WTC11 (cell line): ENCODE measurements at regions not wholly inside any gene's neighbourhood (a gene's known extent, or its start where the extent isn't known, plus 50 kb on each side); places are given as distances from the start of the nearest gene placed in this dataset.

ENCODE experiments used
- NR1H2 ChIP-seq: sonication (generic); formaldehyde crosslinking; IDR thresholded peaks from 2 replicates; pipeline ENCODE4 v1.9.0; 2021; ENCODE audit warnings: mild to moderate bottlenecking, moderate library complexity, missing genetic modification reagents
- TF ChIP-seq, protein P1 (sequence below): fragments of 200-600 bp; IDR thresholded peaks from 2 replicates; pipeline ENCODE4 v1.8.0; 2022; ENCODE audit warnings: antibody characterized with exemption

DNA sequence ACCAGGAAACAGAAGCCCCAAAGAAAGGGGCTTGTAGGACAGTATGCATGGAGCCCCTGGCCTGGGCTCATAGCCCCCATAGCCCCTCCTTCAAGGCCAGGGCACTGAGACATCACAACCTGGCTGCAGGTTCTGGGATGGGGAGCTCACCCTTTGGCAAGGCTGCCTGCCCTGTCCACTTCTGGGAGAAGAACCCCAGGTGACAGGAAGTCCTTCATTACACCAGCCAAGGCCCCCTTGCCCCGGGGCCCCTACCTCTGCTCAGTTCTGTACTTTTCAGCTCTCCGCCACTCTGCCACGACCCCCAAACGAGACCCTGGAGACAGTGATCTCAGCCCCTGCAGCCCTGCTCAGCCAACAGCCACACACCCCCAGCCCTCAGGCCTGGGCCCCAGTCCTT, 223.2 kb upstream of the RTL1 start:
- TF ChIP-seq, protein P1, sequence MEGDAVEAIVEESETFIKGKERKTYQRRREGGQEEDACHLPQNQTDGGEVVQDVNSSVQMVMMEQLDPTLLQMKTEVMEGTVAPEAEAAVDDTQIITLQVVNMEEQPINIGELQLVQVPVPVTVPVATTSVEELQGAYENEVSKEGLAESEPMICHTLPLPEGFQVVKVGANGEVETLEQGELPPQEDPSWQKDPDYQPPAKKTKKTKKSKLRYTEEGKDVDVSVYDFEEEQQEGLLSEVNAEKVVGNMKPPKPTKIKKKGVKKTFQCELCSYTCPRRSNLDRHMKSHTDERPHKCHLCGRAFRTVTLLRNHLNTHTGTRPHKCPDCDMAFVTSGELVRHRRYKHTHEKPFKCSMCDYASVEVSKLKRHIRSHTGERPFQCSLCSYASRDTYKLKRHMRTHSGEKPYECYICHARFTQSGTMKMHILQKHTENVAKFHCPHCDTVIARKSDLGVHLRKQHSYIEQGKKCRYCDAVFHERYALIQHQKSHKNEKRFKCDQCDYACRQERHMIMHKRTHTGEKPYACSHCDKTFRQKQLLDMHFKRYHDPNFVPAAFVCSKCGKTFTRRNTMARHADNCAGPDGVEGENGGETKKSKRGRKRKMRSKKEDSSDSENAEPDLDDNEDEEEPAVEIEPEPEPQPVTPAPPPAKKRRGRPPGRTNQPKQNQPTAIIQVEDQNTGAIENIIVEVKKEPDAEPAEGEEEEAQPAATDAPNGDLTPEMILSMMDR: no peak
- no peak for TF ChIP-seq NR1H2 (CRISPR knock-in tag)
